ENCODE measurements at regions not wholly inside any gene's neighbourhood (a gene's known extent, or its start where the extent isn't known, plus 50 kb on each side); places are given as distances from the start of the nearest gene placed in this dataset.

DNA sequence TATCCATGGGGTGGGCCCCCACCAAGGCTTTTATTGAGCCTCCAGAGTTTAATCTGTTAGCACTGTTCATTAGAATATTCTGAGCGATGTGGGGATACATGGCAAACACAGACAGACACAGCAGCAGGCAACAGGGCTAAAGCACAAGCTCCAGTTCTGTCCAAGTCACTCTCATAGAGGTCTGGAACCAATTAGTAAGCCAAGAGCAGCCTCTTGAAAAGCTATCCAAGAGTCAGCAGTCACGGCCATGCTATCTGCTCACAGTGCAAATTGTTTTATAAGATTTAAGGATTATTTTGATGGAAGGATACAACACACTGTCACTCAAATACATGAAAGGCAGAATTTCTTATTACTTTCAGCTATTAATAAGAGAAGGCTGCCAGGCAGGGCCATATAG lies 86.4 kb upstream of the DGKB start:
- TF ChIP-seq ZNF423 (CRISPR knock-in tag; IDR thresholded peaks at IDR 0.05) (no peak), E2F4 (CRISPR knock-in tag; IDR thresholded peaks at IDR 0.05; ENCODE audit: borderline replicate concordance, low read depth) (no peak), PRRX2 (CRISPR knock-in tag; IDR thresholded peaks at IDR 0.05) (no peak), SMAD3 (CRISPR knock-in tag; IDR thresholded peaks at IDR 0.05; ENCODE audit: borderline replicate concordance) (no peak), JAZF1 (CRISPR knock-in tag; IDR thresholded peaks at IDR 0.05) (no peak), NFYB (CRISPR knock-in tag; conservative IDR thresholded peaks at IDR 0.05; ENCODE audit: low read depth) (no peak), ZNF396 (CRISPR knock-in tag; IDR thresholded peaks at IDR 0.05; ENCODE audit: borderline replicate concordance) (no peak), ZNF263 (CRISPR knock-in tag; IDR thresholded peaks at IDR 0.05; ENCODE audit: low read depth) (no peak), IRF2 (CRISPR knock-in tag; IDR thresholded peaks at IDR 0.05; ENCODE audit: borderline replicate concordance, low read depth) (no peak), EMX1 (CRISPR knock-in tag; IDR thresholded peaks at IDR 0.05) (no peak), TEAD4 (CRISPR knock-in tag; IDR thresholded peaks at IDR 0.05) (no peak)
- TF ChIP-seq, protein P1, sequence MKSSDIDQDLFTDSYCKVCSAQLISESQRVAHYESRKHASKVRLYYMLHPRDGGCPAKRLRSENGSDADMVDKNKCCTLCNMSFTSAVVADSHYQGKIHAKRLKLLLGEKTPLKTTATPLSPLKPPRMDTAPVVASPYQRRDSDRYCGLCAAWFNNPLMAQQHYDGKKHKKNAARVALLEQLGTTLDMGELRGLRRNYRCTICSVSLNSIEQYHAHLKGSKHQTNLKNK (CRISPR knock-in tag; IDR thresholded peaks at IDR 0.05): no peak
- TF ChIP-seq, protein P2, sequence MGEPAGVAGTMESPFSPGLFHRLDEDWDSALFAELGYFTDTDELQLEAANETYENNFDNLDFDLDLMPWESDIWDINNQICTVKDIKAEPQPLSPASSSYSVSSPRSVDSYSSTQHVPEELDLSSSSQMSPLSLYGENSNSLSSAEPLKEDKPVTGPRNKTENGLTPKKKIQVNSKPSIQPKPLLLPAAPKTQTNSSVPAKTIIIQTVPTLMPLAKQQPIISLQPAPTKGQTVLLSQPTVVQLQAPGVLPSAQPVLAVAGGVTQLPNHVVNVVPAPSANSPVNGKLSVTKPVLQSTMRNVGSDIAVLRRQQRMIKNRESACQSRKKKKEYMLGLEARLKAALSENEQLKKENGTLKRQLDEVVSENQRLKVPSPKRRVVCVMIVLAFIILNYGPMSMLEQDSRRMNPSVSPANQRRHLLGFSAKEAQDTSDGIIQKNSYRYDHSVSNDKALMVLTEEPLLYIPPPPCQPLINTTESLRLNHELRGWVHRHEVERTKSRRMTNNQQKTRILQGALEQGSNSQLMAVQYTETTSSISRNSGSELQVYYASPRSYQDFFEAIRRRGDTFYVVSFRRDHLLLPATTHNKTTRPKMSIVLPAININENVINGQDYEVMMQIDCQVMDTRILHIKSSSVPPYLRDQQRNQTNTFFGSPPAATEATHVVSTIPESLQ (CRISPR knock-in tag; IDR thresholded peaks at IDR 0.05): no peak
- TF ChIP-seq, protein P3, sequence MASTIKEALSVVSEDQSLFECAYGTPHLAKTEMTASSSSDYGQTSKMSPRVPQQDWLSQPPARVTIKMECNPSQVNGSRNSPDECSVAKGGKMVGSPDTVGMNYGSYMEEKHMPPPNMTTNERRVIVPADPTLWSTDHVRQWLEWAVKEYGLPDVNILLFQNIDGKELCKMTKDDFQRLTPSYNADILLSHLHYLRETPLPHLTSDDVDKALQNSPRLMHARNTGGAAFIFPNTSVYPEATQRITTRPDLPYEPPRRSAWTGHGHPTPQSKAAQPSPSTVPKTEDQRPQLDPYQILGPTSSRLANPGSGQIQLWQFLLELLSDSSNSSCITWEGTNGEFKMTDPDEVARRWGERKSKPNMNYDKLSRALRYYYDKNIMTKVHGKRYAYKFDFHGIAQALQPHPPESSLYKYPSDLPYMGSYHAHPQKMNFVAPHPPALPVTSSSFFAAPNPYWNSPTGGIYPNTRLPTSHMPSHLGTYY (CRISPR knock-in tag; IDR thresholded peaks at IDR 0.05): no peak
- TF ChIP-seq, protein P4, sequence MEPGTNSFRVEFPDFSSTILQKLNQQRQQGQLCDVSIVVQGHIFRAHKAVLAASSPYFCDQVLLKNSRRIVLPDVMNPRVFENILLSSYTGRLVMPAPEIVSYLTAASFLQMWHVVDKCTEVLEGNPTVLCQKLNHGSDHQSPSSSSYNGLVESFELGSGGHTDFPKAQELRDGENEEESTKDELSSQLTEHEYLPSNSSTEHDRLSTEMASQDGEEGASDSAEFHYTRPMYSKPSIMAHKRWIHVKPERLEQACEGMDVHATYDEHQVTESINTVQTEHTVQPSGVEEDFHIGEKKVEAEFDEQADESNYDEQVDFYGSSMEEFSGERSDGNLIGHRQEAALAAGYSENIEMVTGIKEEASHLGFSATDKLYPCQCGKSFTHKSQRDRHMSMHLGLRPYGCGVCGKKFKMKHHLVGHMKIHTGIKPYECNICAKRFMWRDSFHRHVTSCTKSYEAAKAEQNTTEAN (CRISPR knock-in tag; IDR thresholded peaks at IDR 0.05): no peak
- TF ChIP-seq, protein P5, sequence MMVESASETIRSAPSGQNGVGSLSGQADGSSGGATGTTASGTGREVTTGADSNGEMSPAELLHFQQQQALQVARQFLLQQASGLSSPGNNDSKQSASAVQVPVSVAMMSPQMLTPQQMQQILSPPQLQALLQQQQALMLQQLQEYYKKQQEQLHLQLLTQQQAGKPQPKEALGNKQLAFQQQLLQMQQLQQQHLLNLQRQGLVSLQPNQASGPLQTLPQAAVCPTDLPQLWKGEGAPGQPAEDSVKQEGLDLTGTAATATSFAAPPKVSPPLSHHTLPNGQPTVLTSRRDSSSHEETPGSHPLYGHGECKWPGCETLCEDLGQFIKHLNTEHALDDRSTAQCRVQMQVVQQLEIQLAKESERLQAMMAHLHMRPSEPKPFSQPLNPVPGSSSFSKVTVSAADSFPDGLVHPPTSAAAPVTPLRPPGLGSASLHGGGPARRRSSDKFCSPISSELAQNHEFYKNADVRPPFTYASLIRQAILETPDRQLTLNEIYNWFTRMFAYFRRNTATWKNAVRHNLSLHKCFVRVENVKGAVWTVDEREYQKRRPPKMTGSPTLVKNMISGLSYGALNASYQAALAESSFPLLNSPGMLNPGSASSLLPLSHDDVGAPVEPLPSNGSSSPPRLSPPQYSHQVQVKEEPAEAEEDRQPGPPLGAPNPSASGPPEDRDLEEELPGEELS (CRISPR knock-in tag; IDR thresholded peaks at IDR 0.05): no peak
- ChIA-PET CTCF (interaction anchor here (0.7 to 0.9 kb wide), 2 partner anchors 27 to 297 kb away, joined by 3 to 7 read pairs; no protein-coding TSS in a partner anchor), POLR2A (no interaction called here)
- Mint-ChIP-seq H3K36me3 (no peaks in the 10 kb centered on the region), H3K4me3 (no peak overlapping the region), H3K4me1 (no peaks in the 10 kb centered on the region), H3K27ac (no peak overlapping the region), H3K27me3 (ENCODE audit: low read depth) (no peaks in the 10 kb centered on the region; the same call in 1 of the 2 replicates), H3K9me3 (no peaks in the 10 kb centered on the region; the same call in 1 of the 2 replicates)
- DNase-seq (ENCODE audit: low spot score) (no peak), ATAC-seq (no peak)

GRCh38 chr7:14978687-14979086 lies 76.1 kb upstream of the DGKB start:
- Mint-ChIP-seq H3K9me3 (peaks cover 19% of the 10 kb centered on the region), H3K27me3 (ENCODE audit: low read depth) (no peaks in the 10 kb centered on the region), H3K36me3 (peaks cover 9% of the 10 kb centered on the region; the same call in 1 of the 2 replicates), H3K4me1 (no peaks in the 10 kb centered on the region), H3K27ac (no peak overlapping the region), H3K4me3 (no peak overlapping the region)
- ChIA-PET POLR2A (no interaction called here), CTCF (no interaction called here)
- DNase-seq (ENCODE audit: low spot score): no peak
- ATAC-seq: no peak
- TF ChIP-seq SMAD4 (CRISPR knock-in tag; IDR thresholded peaks at IDR 0.05): no peak
- TF ChIP-seq ZNF121 (CRISPR knock-in tag; IDR thresholded peaks at IDR 0.05): no peak
- TF ChIP-seq NR3C1 (CRISPR knock-in tag; conservative IDR thresholded peaks at IDR 0.05; ENCODE audit: low read depth): no peak
- no peak for TF ChIP-seq NFE2L1 (CRISPR knock-in tag; IDR thresholded peaks at IDR 0.05)
- no peak for TF ChIP-seq FOXP1 (CRISPR knock-in tag; IDR thresholded peaks at IDR 0.05; ENCODE audit: borderline replicate concordance)
- TF ChIP-seq TEAD1 (CRISPR knock-in tag; IDR thresholded peaks at IDR 0.05): no peak
- TF ChIP-seq NFYB (CRISPR knock-in tag; conservative IDR thresholded peaks at IDR 0.05; ENCODE audit: low read depth): no peak
- TF ChIP-seq GRHL2 (CRISPR knock-in tag; IDR thresholded peaks at IDR 0.05; ENCODE audit: insufficient replicate concordance, severe bottlenecking): no peak
- TF ChIP-seq STAT6 (CRISPR knock-in tag; conservative IDR thresholded peaks at IDR 0.05; ENCODE audit: low read depth): no peak
- no peak for TF ChIP-seq CDX4 (CRISPR knock-in tag; IDR thresholded peaks at IDR 0.05; ENCODE audit: borderline replicate concordance)
- TF ChIP-seq RORB (CRISPR knock-in tag; IDR thresholded peaks at IDR 0.05): no peak
